ENCODE measurements at regions not wholly inside any gene's neighbourhood (a gene's known extent, or its start where the extent isn't known, plus 50 kb on each side); places are given as distances from the start of the nearest gene placed in this dataset.

GRCh38 chr16:8155275-8155674 is 435.0 kb downstream of the TMEM114 start:
- TF ChIP-seq, protein P1, sequence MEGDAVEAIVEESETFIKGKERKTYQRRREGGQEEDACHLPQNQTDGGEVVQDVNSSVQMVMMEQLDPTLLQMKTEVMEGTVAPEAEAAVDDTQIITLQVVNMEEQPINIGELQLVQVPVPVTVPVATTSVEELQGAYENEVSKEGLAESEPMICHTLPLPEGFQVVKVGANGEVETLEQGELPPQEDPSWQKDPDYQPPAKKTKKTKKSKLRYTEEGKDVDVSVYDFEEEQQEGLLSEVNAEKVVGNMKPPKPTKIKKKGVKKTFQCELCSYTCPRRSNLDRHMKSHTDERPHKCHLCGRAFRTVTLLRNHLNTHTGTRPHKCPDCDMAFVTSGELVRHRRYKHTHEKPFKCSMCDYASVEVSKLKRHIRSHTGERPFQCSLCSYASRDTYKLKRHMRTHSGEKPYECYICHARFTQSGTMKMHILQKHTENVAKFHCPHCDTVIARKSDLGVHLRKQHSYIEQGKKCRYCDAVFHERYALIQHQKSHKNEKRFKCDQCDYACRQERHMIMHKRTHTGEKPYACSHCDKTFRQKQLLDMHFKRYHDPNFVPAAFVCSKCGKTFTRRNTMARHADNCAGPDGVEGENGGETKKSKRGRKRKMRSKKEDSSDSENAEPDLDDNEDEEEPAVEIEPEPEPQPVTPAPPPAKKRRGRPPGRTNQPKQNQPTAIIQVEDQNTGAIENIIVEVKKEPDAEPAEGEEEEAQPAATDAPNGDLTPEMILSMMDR (conservative IDR thresholded peaks at IDR 0.05; ENCODE audit: low read depth in 2 of 2): no peak
- TF ChIP-seq POLR2AphosphoS5 (IDR thresholded peaks at IDR 0.05; ENCODE audit: low read depth): no peak

All from GM23338 (cell line).